ENCODE measurements at regions not wholly inside any gene's neighbourhood (a gene's known extent, or its start where the extent isn't known, plus 50 kb on each side); places are given as distances from the start of the nearest gene placed in this dataset.

GRCh38 chr9:22916148-22916547, 469.5 kb downstream of the DMRTA1 start:
- TF ChIP-seq CTCF (tag by site-specific recombination; IDR thresholded peaks at IDR 0.05) (no peak), BCL11A (tag by site-specific recombination; IDR thresholded peaks at IDR 0.05; ENCODE audit: low read depth) (no peak), ZNF555 (tag by site-specific recombination; conservative IDR thresholded peaks at IDR 0.05) (no peak), ZNF366 (tag by site-specific recombination; conservative IDR thresholded peaks at IDR 0.05) (no peak), MYNN (tag by site-specific recombination; IDR thresholded peaks at IDR 0.05; ENCODE audit: borderline replicate concordance) (no peak), ZNF155 (tag by site-specific recombination; IDR thresholded peaks at IDR 0.05) (no peak)
- TF ChIP-seq, protein P1, sequence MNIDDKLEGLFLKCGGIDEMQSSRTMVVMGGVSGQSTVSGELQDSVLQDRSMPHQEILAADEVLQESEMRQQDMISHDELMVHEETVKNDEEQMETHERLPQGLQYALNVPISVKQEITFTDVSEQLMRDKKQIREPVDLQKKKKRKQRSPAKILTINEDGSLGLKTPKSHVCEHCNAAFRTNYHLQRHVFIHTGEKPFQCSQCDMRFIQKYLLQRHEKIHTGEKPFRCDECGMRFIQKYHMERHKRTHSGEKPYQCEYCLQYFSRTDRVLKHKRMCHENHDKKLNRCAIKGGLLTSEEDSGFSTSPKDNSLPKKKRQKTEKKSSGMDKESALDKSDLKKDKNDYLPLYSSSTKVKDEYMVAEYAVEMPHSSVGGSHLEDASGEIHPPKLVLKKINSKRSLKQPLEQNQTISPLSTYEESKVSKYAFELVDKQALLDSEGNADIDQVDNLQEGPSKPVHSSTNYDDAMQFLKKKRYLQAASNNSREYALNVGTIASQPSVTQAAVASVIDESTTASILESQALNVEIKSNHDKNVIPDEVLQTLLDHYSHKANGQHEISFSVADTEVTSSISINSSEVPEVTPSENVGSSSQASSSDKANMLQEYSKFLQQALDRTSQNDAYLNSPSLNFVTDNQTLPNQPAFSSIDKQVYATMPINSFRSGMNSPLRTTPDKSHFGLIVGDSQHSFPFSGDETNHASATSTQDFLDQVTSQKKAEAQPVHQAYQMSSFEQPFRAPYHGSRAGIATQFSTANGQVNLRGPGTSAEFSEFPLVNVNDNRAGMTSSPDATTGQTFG (tag by site-specific recombination; IDR thresholded peaks at IDR 0.05; ENCODE audit: borderline replicate concordance): no peak
